C4-2B (cell line): ENCODE measurements at regions not wholly inside any gene's neighbourhood (a gene's known extent, or its start where the extent isn't known, plus 50 kb on each side); places are given as distances from the start of the nearest gene placed in this dataset.

Source experiments
- H3K27ac ChIP-seq: fragments of 450-650 bp; 2 replicates; pipeline ENCODE4 v1.5.1; 2017
- CTCF ChIP-seq: fragments of 450-650 bp; conservative IDR thresholded peaks from 2 replicates; pipeline ENCODE4 v1.5.1; 2017; ENCODE audit warnings: mild to moderate bottlenecking
- ZFX ChIP-seq: fragments of 450-650 bp; IDR thresholded peaks from 2 replicates; pipeline ENCODE4 v1.6.1; 2017

GRCh38 chr2:204268971-204269370 is 276.3 kb upstream of the PARD3B start:
- H3K27ac ChIP-seq, result no peak overlapping the region
- no peak for TF ChIP-seq CTCF
- TF ChIP-seq ZFX, result no peak

DNA sequence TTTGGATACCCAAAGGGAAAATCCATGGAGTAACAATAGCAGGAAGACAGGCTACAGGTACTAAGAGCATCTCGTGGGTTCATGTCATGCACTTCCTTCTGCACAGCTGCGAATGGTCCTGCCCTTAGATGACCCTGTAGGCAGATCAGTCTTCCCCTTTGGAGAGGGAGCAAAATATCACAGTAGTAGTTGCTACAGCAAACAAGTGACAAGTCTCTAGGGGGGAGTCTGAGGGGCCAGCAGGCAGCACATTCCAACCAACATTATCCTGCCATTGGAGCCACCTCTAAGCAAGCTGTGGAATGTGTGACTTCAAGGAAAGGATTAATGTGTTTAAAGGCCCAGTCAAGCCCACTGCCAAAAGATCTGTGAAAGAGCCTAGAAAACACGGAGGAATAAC is 273.2 kb upstream of the PARD3B start:
- H3K27ac ChIP-seq, result no peak overlapping the region
- TF ChIP-seq ZFX (no peak), CTCF (no peak)

DNA sequence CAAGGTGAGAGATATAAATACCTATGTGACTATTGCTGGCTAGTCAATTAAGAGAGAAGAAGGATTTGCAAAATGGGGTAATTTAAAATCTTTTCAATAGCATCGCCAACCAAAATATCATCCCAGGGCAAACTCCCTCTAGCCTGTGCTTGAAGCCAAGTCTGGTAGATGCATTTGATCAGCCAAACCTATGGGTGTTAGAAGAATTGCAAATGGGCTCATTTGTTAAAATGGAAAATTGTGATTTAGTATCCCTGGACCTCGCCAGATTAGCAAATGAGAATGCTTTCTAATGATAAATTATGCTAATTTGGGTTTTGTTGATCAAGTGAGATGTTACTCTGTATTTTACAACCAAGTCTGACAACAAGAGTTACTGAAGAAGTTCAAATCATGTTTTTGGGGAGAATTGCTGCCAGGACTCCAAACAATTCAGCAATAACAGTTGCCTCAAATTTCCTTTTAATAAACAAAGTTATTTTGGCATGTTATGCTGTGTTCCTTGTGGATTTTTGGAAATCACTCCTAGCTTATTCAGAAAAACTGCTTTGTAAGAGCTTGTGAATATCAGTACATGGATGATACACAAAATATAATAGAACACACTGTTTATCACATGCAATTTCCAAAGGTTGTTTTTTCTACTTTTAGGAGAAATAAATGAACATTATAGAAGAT is 272.5 kb upstream of the PARD3B start:
- no peak overlapping the region for H3K27ac ChIP-seq

GRCh38 chr2:204274429-204274828 is 270.8 kb upstream of the PARD3B start:
- no peak overlapping the region for H3K27ac ChIP-seq
- TF ChIP-seq ZFX (no peak), CTCF (no peak)

More for the DNA sequence above, 272.5 kb upstream of the PARD3B start:
- TF ChIP-seq ZFX, result no peak
- TF ChIP-seq CTCF, result no peak

- no peak overlapping the region for H3K27ac ChIP-seq
- no peak for TF ChIP-seq CTCF
- TF ChIP-seq ZFX, result no peak
Measured at GRCh38 chr2:204274991-204275390, 270.3 kb upstream of the PARD3B start.

- H3K27ac ChIP-seq, result no peak overlapping the region
- TF ChIP-seq CTCF (no peak), ZFX (no peak)
Measured at GRCh38 chr2:204277226-204277625, 268.0 kb upstream of the PARD3B start.

- no peak overlapping the region for H3K27ac ChIP-seq
- TF ChIP-seq CTCF (no peak), ZFX (no peak)
Measured at GRCh38 chr2:204278454-204278853, 266.8 kb upstream of the PARD3B start.
